NCI-H510A (cell line): ENCODE measurements at regions not wholly inside any gene's neighbourhood (a gene's known extent, or its start where the extent isn't known, plus 50 kb on each side); places are given as distances from the start of the nearest gene placed in this dataset.

Experiments used
- DNase-seq: peaks from one replicate; lab custom pipeline; 2025; lab: John Stamatoyannopoulos, UW

- no peak for DNase-seq
Measured at GRCh38 chr18:76684265-76684664, 138.1 kb upstream of the ZNF236 start.

- DNase-seq = peak; percentile 85
Measured at GRCh38 chr18:76679945-76680344, 142.4 kb upstream of the ZNF236 start.

- DNase-seq = peak; percentile 67
Measured at GRCh38 chr18:76679259-76679658, 143.1 kb upstream of the ZNF236 start.

GRCh38 chr18:76678248-76678647, 144.1 kb upstream of the ZNF236 start:
- no peak for DNase-seq

- DNase-seq = no peak
Measured at GRCh38 chr18:76674596-76674995, 147.8 kb upstream of the ZNF236 start.

GRCh38 chr18:76673281-76674185, 148.8 kb upstream of the ZNF236 start:
- no peak for DNase-seq

GRCh38 chr18:76672627-76673026, 149.7 kb upstream of the ZNF236 start:
- DNase-seq = no peak

- no peak for DNase-seq
Measured at GRCh38 chr18:76670564-76671288, 151.6 kb upstream of the ZNF236 start.

- no peak for DNase-seq
Measured at GRCh38 chr18:76668546-76668945, 153.8 kb upstream of the ZNF236 start.

- DNase-seq = no peak
Measured at GRCh38 chr18:76668119-76668518, 154.2 kb upstream of the ZNF236 start.

- DNase-seq = no peak
Measured at GRCh38 chr18:76667603-76668002, 154.8 kb upstream of the ZNF236 start.

GRCh38 chr18:76662626-76663025, 159.7 kb upstream of the ZNF236 start:
- DNase-seq = no peak

- DNase-seq = no peak
Measured at GRCh38 chr18:76660571-76661192, 161.7 kb upstream of the ZNF236 start.

- no peak for DNase-seq
Measured at GRCh38 chr18:76658627-76659026, 163.6 kb upstream of the ZNF516 start.

- no peak for DNase-seq
Measured at GRCh38 chr18:76657911-76658470, 162.9 kb upstream of the ZNF516 start.

GRCh38 chr18:76656925-76657827, 162.1 kb upstream of the ZNF516 start:
- DNase-seq = no peak

GRCh38 chr18:76654577-76654976, 159.5 kb upstream of the ZNF516 start:
- DNase-seq = peak; percentile 26

GRCh38 chr18:76647322-76647721, 152.3 kb upstream of the ZNF516 start:
- no peak for DNase-seq

GRCh38 chr18:76644580-76644979, 149.5 kb upstream of the ZNF516 start:
- DNase-seq = no peak

GRCh38 chr18:76643996-76644395, 149.0 kb upstream of the ZNF516 start:
- DNase-seq = no peak

GRCh38 chr18:76643199-76643598, 148.2 kb upstream of the ZNF516 start:
- DNase-seq = no peak
